WTC11 (cell line): ENCODE measurements at regions not wholly inside any gene's neighbourhood (a gene's known extent, or its start where the extent isn't known, plus 50 kb on each side); places are given as distances from the start of the nearest gene placed in this dataset.

Experiments used
- ATAC-seq: fragments of 200-7000 bp; cut with Tn5 transposase; 2 replicates; pipeline ENCODE4 v1.10.0; 2021; ENCODE audit warnings: mild to moderate bottlenecking, moderate library complexity
- CTCF ChIA-PET: fragments of 300-600 bp; sonication (Branson Sonifier 250); formaldehyde crosslinking; loops from one replicate; lab custom pipeline; 2021; ENCODE audit warnings: antibody characterized with exemption; lab: Charles Lee
- POLR2A ChIA-PET: fragments of 350-600 bp; sonication (Branson Sonifier 250); formaldehyde crosslinking; loops from one replicate; lab custom pipeline; 2021; ENCODE audit warnings: antibody characterized with exemption; lab: Charles Lee
- DNase-seq: peaks from one replicate; pipeline ENCODE4 v3.0.0; 2021; ENCODE audit warnings: low spot score
- H3K27ac Mint-ChIP-seq: 2 replicates; pipeline ENCODE4 v1.8.0; 2021; ENCODE audit warnings: mixed read lengths
- H3K27me3 Mint-ChIP-seq: 2 replicates; pipeline ENCODE4 v1.8.0; 2021; ENCODE audit warnings: low read depth, mild to moderate bottlenecking, moderate library complexity, mixed read lengths
- H3K36me3 Mint-ChIP-seq: 2 replicates; pipeline ENCODE4 v1.8.0; 2021; ENCODE audit warnings: mixed read lengths
- H3K4me1 Mint-ChIP-seq: 2 replicates; pipeline ENCODE4 v1.8.0; 2022; ENCODE audit warnings: mixed read lengths
- H3K4me3 Mint-ChIP-seq: 2 replicates; pipeline ENCODE4 v1.8.0; 2021; ENCODE audit warnings: mild to moderate bottlenecking, moderate library complexity, mixed read lengths
- H3K9me3 Mint-ChIP-seq: 2 replicates; pipeline ENCODE4 v1.8.0; 2021; ENCODE audit warnings: mixed read lengths
- ATF3 ChIP-seq: sonication (generic); formaldehyde crosslinking; conservative IDR thresholded peaks from 2 replicates; pipeline ENCODE4 v1.8.1; 2022; ENCODE audit warnings: mild to moderate bottlenecking, missing genetic modification reagents
- CDX4 ChIP-seq: fragments of 250-450 bp; sonication (Bioruptor Pico); IDR thresholded peaks from 2 replicates; pipeline ENCODE4 v1.9.0; 2021; ENCODE audit warnings: moderate library complexity, mild to moderate bottlenecking, inconsistent platforms, borderline replicate concordance
- CREB1 ChIP-seq: sonication (generic); formaldehyde crosslinking; IDR thresholded peaks from 2 replicates; pipeline ENCODE4 v1.8.0; 2023; ENCODE audit warnings: mild to moderate bottlenecking, missing genetic modification reagents
- E2F5 ChIP-seq: sonication (generic); formaldehyde crosslinking; IDR thresholded peaks from 2 replicates; pipeline ENCODE4 v1.8.1; 2022; ENCODE audit warnings: mild to moderate bottlenecking, moderate library complexity, missing genetic modification reagents
- ETV6 ChIP-seq: sonication (generic); formaldehyde crosslinking; IDR thresholded peaks from 2 replicates; pipeline ENCODE4 v1.8.1; 2022; ENCODE audit warnings: mild to moderate bottlenecking, missing genetic modification reagents
- FOXJ3 ChIP-seq: sonication (generic); formaldehyde crosslinking; IDR thresholded peaks from 2 replicates; pipeline ENCODE4 v1.9.0; 2021; ENCODE audit warnings: missing genetic modification reagents, mild to moderate bottlenecking, borderline replicate concordance
- FOXP4 ChIP-seq: sonication (generic); formaldehyde crosslinking; IDR thresholded peaks from 2 replicates; pipeline ENCODE4 v1.8.0; 2022; ENCODE audit warnings: mild to moderate bottlenecking, missing genetic modification reagents
- GTF2I ChIP-seq: fragments of 250-450 bp; sonication (Bioruptor Pico); conservative IDR thresholded peaks from 2 replicates; pipeline ENCODE4 v1.4.0; 2021; ENCODE audit warnings: mild to moderate bottlenecking
- IRF2 ChIP-seq: sonication (generic); formaldehyde crosslinking; IDR thresholded peaks from 2 replicates; pipeline ENCODE4 v1.8.0; 2022; ENCODE audit warnings: low read depth, missing genetic modification reagents, borderline replicate concordance
- MAX ChIP-seq: sonication (generic); formaldehyde crosslinking; IDR thresholded peaks from 2 replicates; pipeline ENCODE4 v1.8.0; 2022; ENCODE audit warnings: mild to moderate bottlenecking, missing genetic modification reagents
- NR3C1 ChIP-seq: sonication (generic); formaldehyde crosslinking; conservative IDR thresholded peaks from 2 replicates; pipeline ENCODE4 v1.8.1; 2023; ENCODE audit warnings: low read depth, mild to moderate bottlenecking, missing genetic modification reagents
- PRRX2 ChIP-seq: fragments of 250-450 bp; sonication (Bioruptor Pico); IDR thresholded peaks from 2 replicates; pipeline ENCODE4 v1.8.0; 2021; ENCODE audit warnings: mild to moderate bottlenecking
- SP1 ChIP-seq: sonication (generic); formaldehyde crosslinking; conservative IDR thresholded peaks from 2 replicates; pipeline ENCODE4 v1.8.1; 2022; ENCODE audit warnings: missing genetic modification reagents
- TEAD4 ChIP-seq: sonication (generic); formaldehyde crosslinking; IDR thresholded peaks from 2 replicates; pipeline ENCODE4 v1.8.0; 2022; ENCODE audit warnings: mild to moderate bottlenecking, missing genetic modification reagents
- ZBTB21 ChIP-seq: sonication (generic); formaldehyde crosslinking; IDR thresholded peaks from 2 replicates; pipeline ENCODE4 v1.8.1; 2023; ENCODE audit warnings: mild to moderate bottlenecking, missing genetic modification reagents, borderline replicate concordance
- ZMAT4 ChIP-seq: fragments of 250-450 bp; sonication (Bioruptor Pico); IDR thresholded peaks from 2 replicates; pipeline ENCODE4 v1.9.0; 2021; ENCODE audit warnings: mild to moderate bottlenecking
- ZNF138 ChIP-seq: sonication (generic); formaldehyde crosslinking; conservative IDR thresholded peaks from 2 replicates; pipeline ENCODE4 v1.8.1; 2022; ENCODE audit warnings: mild to moderate bottlenecking, moderate library complexity, missing genetic modification reagents
- ZNF232 ChIP-seq: sonication (generic); formaldehyde crosslinking; IDR thresholded peaks from 2 replicates; pipeline ENCODE4 v1.8.0; 2022; ENCODE audit warnings: mild to moderate bottlenecking, missing genetic modification reagents
- ZNF281 ChIP-seq: sonication (generic); formaldehyde crosslinking; IDR thresholded peaks from 2 replicates; pipeline ENCODE4 v1.8.0; 2023; ENCODE audit warnings: mild to moderate bottlenecking, missing genetic modification reagents
- ZNF425 ChIP-seq: fragments of 250-450 bp; sonication (Bioruptor Pico); conservative IDR thresholded peaks from 2 replicates; pipeline ENCODE4 v1.9.0; 2021; ENCODE audit warnings: mild to moderate bottlenecking

GRCh38 chr3:5707794-5708193 is 520.3 kb downstream of the EDEM1 start:
- Mint-ChIP-seq H3K36me3 (peaks cover 61% of the 10 kb centered on the region), H3K27ac (no peak overlapping the region), H3K4me1 (peaks cover 20% of the 10 kb centered on the region), H3K27me3 (no peaks in the 10 kb centered on the region), H3K4me3 (no peak overlapping the region), H3K9me3 (peaks cover 79% of the 10 kb centered on the region)
- no peak for DNase-seq
- no peak for ATAC-seq
- ChIA-PET CTCF (no interaction called here), POLR2A (no interaction called here)
- TF ChIP-seq IRF2 (CRISPR knock-in tag): no peak
- no peak for TF ChIP-seq GTF2I (CRISPR knock-in tag)
- no peak for TF ChIP-seq MAX (CRISPR knock-in tag)
- no peak for TF ChIP-seq ZNF281
- no peak for TF ChIP-seq ZNF138 (CRISPR knock-in tag)
- no peak for TF ChIP-seq FOXJ3 (CRISPR knock-in tag)
- TF ChIP-seq FOXP4 (CRISPR knock-in tag): no peak
- TF ChIP-seq NR3C1 (CRISPR knock-in tag): no peak
- no peak for TF ChIP-seq ZBTB21 (CRISPR knock-in tag)
- TF ChIP-seq SP1 (CRISPR knock-in tag): no peak
- no peak for TF ChIP-seq ETV6 (CRISPR knock-in tag)
- no peak for TF ChIP-seq TEAD4 (CRISPR knock-in tag)
- TF ChIP-seq E2F5 (CRISPR knock-in tag): no peak
- no peak for TF ChIP-seq PRRX2
- TF ChIP-seq CDX4 (CRISPR knock-in tag): no peak
- TF ChIP-seq ZNF425 (CRISPR knock-in tag): no peak
- no peak for TF ChIP-seq ZNF232 (CRISPR knock-in tag)
- no peak for TF ChIP-seq ATF3
- TF ChIP-seq CREB1 (CRISPR knock-in tag): no peak
- no peak for TF ChIP-seq ZMAT4
